Omental fat pad (tissue), 3 donors: ENCODE measurements at regions not wholly inside any gene's neighbourhood (a gene's known extent, or its start where the extent isn't known, plus 50 kb on each side); places are given as distances from the start of the nearest gene placed in this dataset.
"Not testable (repeated sequence)": the region's sequence is repeated elsewhere in the genome, so short reads cannot be mapped to it uniquely, and the experiment has no call there.

ENCODE experiments used
- ATAC-seq: fragments of 150-250 bp; one replicate; pipeline ENCODE4 v1.9.1; 2016; ENCODE audit warnings: mild to moderate bottlenecking, moderate library complexity; ENCODE audit not compliant: low FRiP score
- DNase-seq: peaks from one replicate; pipeline ENCODE4 v3.0.0-alpha.2; 2019; ENCODE audit warnings: low spot score
- TF ChIP-seq, protein P1 (sequence below), 3 donors: fragments of 450-650 bp; IDR thresholded peaks; one replicate each; pipeline ENCODE4 v1.5.1; 2016 to 2017; ENCODE audit warnings: antibody characterized with exemption in 3 of 3, mild to moderate bottlenecking in 3 of 3, moderate library complexity in 2 of 3

GRCh38 chr10:36463390-36463789, 662.0 kb upstream of the ANKRD30A start:
- no peak for ATAC-seq
- DNase-seq, result no peak
- TF ChIP-seq, protein P1, sequence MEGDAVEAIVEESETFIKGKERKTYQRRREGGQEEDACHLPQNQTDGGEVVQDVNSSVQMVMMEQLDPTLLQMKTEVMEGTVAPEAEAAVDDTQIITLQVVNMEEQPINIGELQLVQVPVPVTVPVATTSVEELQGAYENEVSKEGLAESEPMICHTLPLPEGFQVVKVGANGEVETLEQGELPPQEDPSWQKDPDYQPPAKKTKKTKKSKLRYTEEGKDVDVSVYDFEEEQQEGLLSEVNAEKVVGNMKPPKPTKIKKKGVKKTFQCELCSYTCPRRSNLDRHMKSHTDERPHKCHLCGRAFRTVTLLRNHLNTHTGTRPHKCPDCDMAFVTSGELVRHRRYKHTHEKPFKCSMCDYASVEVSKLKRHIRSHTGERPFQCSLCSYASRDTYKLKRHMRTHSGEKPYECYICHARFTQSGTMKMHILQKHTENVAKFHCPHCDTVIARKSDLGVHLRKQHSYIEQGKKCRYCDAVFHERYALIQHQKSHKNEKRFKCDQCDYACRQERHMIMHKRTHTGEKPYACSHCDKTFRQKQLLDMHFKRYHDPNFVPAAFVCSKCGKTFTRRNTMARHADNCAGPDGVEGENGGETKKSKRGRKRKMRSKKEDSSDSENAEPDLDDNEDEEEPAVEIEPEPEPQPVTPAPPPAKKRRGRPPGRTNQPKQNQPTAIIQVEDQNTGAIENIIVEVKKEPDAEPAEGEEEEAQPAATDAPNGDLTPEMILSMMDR (IDR thresholded peaks at IDR 0.05), result no peak

DNA sequence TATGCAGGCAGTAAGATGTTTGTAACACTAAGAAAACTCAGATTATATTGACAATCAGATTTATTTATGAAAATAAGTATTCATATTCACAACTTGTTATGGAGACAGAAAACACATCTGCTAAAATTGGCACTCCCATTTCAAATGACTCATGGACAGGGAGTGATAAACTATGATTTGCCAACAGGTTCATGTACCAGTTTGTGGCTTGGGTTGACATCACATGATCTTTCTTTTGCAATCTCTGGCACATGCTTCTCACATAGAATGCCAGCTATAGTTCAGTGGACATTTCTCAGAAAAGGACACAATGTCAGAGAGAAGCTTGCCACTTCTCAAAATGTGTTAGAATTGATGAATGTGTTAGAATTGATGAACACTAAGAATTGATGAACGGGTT, 663.2 kb upstream of the ANKRD30A start:
- TF ChIP-seq, protein P1 (IDR thresholded peaks at IDR 0.05), result no peak
- DNase-seq (no peak), ATAC-seq (no peak)

DNA sequence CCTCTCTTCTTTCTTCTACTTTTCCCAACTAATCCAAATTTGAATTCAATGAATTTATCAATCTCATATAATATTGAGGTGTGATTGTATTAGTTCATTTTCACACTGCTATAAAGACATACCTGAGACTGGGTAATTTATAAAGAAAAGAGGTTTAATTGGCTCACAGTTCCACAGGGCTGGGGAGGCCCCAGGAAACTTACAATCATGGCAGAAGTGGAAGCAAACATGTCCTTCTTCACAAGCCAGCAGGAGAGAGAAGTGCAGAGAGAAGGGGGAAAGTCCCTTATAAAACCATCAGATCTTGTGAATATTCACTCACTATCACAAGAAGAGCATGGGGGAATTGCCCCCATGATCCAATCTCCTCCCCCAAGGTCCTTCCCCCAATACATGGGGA, 667.0 kb upstream of the ANKRD30A start:
- ATAC-seq, DNase-seq: not testable (repeated sequence)

DNA sequence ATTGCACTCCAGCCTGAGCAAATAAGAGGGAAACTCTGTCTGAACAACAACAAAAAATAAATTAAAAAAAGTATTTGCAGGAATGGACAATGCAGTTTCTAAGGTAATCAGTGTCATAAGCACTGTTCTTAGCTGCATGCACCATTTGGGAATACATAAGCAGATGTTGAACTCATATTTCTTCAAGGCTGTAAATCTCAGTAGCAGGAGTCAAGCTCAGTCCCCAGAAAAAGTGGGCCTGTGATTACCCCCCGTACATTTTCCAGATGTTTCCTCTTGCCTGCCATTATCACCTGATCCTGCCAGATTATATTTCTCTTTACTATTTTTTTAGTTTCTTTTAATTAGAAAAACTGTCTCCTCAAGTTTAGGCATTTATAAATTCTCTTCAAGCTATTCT, 667.6 kb upstream of the ANKRD30A start:
- DNase-seq, result no peak
- TF ChIP-seq, protein P1 (IDR thresholded peaks at IDR 0.05), result no peak
- ATAC-seq, result no peak

DNA sequence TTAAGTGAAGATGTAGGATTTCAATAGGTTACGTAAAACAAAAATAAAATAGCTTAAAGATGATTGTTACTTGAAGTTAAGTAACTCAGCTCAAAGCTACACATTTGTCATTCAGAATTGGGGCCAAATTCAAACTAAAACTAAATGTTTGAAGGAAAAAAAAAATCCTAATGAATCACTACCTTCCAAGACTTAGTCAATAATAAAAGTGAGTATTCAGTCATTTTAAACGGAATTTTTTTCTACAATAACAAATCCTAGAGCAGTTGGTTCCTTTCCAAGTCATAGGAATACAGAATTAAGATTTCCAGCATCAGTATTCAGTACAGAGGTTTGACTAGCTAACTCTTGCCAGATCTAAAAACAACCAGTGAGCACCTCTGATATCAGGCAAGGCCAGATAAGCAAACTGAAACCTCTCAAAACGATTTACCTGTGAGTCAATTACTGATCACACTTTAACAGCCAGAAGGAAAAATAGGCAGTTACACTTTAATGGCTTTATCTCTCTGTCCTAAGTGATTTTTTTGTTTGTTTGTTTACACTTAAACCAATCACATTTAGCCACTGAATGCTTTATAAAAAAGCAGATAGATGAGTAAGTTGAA, 669.8 kb upstream of the ANKRD30A start:
- DNase-seq (no peak), ATAC-seq (no peak)
- TF ChIP-seq, protein P1 (IDR thresholded peaks at IDR 0.05), result no peak

GRCh38 chr10:36452851-36453250, 672.5 kb upstream of the ANKRD30A start:
- TF ChIP-seq, protein P1 (IDR thresholded peaks at IDR 0.05), result no peak
- ATAC-seq (no peak), DNase-seq (no peak)

- ATAC-seq (no peak), DNase-seq (no peak)
- TF ChIP-seq, protein P1 (IDR thresholded peaks at IDR 0.05), result no peak
Measured at GRCh38 chr10:36451391-36451970, 673.9 kb upstream of the ANKRD30A start.
